GM19023 (cell line): ENCODE measurements at regions not wholly inside any gene's neighbourhood (a gene's known extent, or its start where the extent isn't known, plus 50 kb on each side); places are given as distances from the start of the nearest gene placed in this dataset.

Experiments used
- ATAC-seq: cut with Tn5 transposase; IDR thresholded peaks from one replicate; pipeline ENCODE4 v1.9.1; 2021; ENCODE audit warnings: mild to moderate bottlenecking, moderate library complexity; ENCODE audit not compliant: unreplicated experiment

- no peak for ATAC-seq
Measured at GRCh38 chr5:71988808-71989207, 118.5 kb upstream of the MAP1B start.

GRCh38 chr5:71993600-71993999 lies 113.7 kb upstream of the MAP1B start:
- no peak for ATAC-seq

- ATAC-seq = no peak
Measured at GRCh38 chr5:71996789-71997188, 110.5 kb upstream of the MAP1B start.

GRCh38 chr5:71998746-71999145 lies 108.5 kb upstream of the MAP1B start:
- no peak for ATAC-seq

GRCh38 chr5:72000707-72001106 lies 106.6 kb upstream of the MAP1B start:
- ATAC-seq = no peak

- no peak for ATAC-seq
Measured at GRCh38 chr5:72005671-72006070, 101.6 kb upstream of the MAP1B start.

- no peak for ATAC-seq
Measured at GRCh38 chr5:72006361-72006760, 100.9 kb upstream of the MAP1B start.

- ATAC-seq = no peak
Measured at GRCh38 chr5:72007336-72008111, 99.8 kb upstream of the MAP1B start.

- ATAC-seq = no peak
Measured at GRCh38 chr5:72009280-72009679, 98.0 kb upstream of the MAP1B start.

GRCh38 chr5:72010430-72010829 lies 96.8 kb upstream of the MAP1B start:
- ATAC-seq = no peak

- no peak for ATAC-seq
Measured at GRCh38 chr5:72012906-72013305, 94.4 kb upstream of the MAP1B start.

- no peak for ATAC-seq
Measured at GRCh38 chr5:72013766-72014624, 93.3 kb upstream of the MAP1B start.

- ATAC-seq = no peak
Measured at GRCh38 chr5:72015103-72015548, 92.1 kb upstream of the MAP1B start.

- ATAC-seq = no peak
Measured at GRCh38 chr5:72018143-72018803, 89.0 kb upstream of the MAP1B start.

- no peak for ATAC-seq
Measured at GRCh38 chr5:72020161-72020983, 86.9 kb upstream of the MAP1B start.

- ATAC-seq = no peak
Measured at GRCh38 chr5:72021651-72022357, 85.5 kb upstream of the MAP1B start.

GRCh38 chr5:72028382-72028781 lies 78.9 kb upstream of the MAP1B start:
- no peak for ATAC-seq

- ATAC-seq = no peak
Measured at GRCh38 chr5:72030237-72030636, 77.0 kb upstream of the MAP1B start.

- ATAC-seq = no peak
Measured at GRCh38 chr5:72032788-72033187, 74.5 kb upstream of the MAP1B start.

- no peak for ATAC-seq
Measured at GRCh38 chr5:72034770-72035169, 72.5 kb upstream of the MAP1B start.
